Activated CD8-positive, alpha-beta memory T cell treated with anti-CD3 and anti-CD28 coated beads for 36 hours (primary cell): ENCODE measurements at regions not wholly inside any gene's neighbourhood (a gene's known extent, or its start where the extent isn't known, plus 50 kb on each side); places are given as distances from the start of the nearest gene placed in this dataset.

Experiments used
- CTCF ChIA-PET: fragments of 350-600 bp; sonication (Branson Sonifier 250); formaldehyde crosslinking; loops from one replicate; lab custom pipeline; 2021; ENCODE audit warnings: antibody characterized with exemption; lab: Charles Lee
- POLR2A ChIA-PET: fragments of 350-600 bp; sonication (Branson Sonifier 250); formaldehyde crosslinking; loops from one replicate; lab custom pipeline; 2021; ENCODE audit warnings: antibody characterized with exemption; lab: Charles Lee

DNA sequence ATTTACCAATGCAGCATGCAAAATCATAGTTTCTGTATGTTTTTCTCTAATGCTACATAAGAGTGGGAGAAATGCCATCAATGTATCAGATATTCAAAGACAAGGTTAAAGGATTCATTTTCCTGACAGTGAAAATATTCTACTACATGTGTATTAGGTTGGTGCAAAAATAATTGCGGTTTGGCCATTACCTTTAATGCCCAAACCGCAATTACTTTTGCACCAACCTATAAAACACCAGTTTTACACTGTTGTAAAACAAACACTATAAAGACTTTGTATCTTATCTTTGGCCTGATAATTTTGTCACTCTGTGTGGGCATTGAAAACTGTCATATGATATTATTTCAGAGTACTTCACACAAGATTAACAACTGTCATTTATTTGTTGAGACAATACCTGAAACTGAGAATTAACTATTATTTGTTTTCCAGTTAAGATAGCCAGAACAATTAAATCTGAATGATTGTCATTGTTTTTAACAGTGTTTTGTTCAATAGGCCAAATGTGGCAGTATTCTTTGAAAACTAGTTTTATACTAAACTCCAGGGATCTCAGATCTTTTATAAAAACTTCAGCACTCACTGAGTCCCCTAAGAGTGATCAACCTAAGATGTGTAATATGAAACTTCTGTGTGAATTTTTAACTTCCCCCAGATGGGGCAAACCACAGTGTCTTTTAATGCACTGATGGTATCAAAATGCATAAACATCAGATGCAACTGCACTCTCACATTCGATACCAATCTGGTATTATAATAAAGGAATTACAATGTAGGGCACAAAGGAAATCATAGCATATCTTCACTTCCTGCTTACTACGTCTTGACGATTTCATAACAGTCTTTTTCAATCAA is 53.8 kb upstream of the FBN2 start:
- CTCF ChIA-PET, result no interaction called here
- POLR2A ChIA-PET, result no interaction called here

- POLR2A ChIA-PET, result no interaction called here
These were observed 58.0 kb upstream of the FBN2 start for GRCh38 chr5:128596071-128596470.

GRCh38 chr5:128597156-128597555 is 59.1 kb upstream of the FBN2 start:
- ChIA-PET CTCF (no interaction called here), POLR2A (no interaction called here)

More at GRCh38 chr5:128596071-128596470, 58.0 kb upstream of the FBN2 start:
- CTCF ChIA-PET, result no interaction called here

GRCh38 chr5:128613128-128613527 is 75.1 kb upstream of the FBN2 start:
- CTCF ChIA-PET, result no interaction called here
- POLR2A ChIA-PET, result no interaction called here

DNA sequence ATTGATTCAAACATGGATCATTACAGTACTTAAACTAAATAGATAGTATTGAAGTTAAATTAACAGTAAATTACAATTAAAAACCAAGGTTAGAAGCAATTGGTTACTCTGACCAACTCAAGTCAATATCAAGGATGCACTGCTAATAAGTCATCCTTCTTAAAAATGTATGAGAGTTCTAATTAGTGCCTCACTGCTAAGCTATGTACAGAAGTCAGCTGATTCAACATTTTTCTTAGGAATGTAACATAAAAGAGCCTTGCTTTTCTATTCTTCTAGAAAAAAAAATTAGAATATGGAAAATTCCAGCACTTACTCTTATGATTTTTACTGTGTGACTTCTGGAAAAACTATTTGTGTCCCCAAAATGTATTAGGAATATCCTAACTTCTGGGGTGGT is 75.7 kb upstream of the FBN2 start:
- ChIA-PET CTCF (no interaction called here), POLR2A (no interaction called here)

DNA sequence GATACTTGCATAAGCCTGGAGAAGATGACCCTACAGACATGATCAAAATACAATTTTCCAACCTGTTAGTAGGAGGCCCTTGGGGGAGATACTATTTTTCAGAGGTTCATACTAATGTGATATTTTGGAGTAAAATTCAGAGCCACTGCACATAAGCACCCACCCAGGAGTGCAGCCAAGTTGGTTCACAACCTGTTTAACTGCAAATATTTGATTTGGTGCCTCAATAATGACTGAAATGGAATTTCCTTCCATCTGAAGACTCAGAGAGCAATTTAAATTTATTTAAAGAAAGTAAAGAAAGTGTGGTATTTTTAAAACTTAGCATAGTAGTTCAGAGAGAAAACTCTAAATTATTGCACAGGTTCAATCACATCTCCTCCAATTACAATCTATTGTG is 77.5 kb upstream of the FBN2 start:
- POLR2A ChIA-PET, result no interaction called here
- CTCF ChIA-PET, result no interaction called here

- POLR2A ChIA-PET, result no interaction called here
- CTCF ChIA-PET, result no interaction called here
These were observed 88.6 kb upstream of the FBN2 start for GRCh38 chr5:128626536-128627090.

DNA sequence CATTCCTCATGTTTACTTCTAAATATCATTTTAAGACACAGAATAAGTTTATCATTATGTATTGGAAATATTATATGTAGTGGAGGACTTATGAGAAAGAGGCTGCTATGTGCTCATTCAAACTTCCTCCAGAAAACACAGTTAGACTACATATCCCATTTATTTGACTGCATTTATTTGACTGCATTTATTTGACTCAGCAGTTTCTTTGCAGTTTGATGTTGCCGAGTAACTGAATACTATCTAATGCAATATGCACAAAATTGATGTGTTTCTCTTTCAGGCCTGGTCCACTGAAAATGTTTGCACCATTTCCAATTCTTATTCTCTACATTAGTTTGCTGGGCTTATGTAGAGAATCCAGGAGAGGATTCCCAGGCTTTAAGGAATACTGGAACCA is 89.9 kb upstream of the FBN2 start:
- POLR2A ChIA-PET, result no interaction called here

GRCh38 chr5:128629157-128629556 is 91.1 kb upstream of the FBN2 start:
- ChIA-PET CTCF (no interaction called here), POLR2A (no interaction called here)

More for the DNA sequence above, 89.9 kb upstream of the FBN2 start:
- CTCF ChIA-PET, result no interaction called here

GRCh38 chr5:128630121-128630520 is 92.1 kb upstream of the FBN2 start:
- ChIA-PET POLR2A (no interaction called here), CTCF (no interaction called here)

- POLR2A ChIA-PET, result no interaction called here
- CTCF ChIA-PET, result no interaction called here
These were observed 93.7 kb upstream of the FBN2 start for GRCh38 chr5:128631771-128632170.

DNA sequence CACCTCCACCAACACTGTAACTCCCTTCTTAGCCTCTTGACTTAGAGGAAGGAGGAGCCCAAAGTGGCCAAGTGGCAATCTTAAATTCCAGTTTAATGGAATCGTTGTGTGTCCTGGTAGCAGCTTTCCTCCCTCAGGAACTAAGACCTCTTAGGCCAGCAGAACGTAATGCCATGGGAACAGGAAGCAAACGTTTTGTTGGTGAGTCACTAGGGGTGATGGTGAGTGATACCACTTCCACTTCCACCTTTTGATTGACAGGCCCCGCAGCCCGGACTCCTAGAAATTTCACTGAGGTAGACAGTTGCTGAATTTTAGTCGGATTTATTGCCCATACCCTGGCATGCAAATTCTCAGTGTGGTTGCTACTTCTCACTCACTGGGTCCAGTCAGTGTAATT is 94.2 kb upstream of the FBN2 start:
- CTCF ChIA-PET, result no interaction called here

DNA sequence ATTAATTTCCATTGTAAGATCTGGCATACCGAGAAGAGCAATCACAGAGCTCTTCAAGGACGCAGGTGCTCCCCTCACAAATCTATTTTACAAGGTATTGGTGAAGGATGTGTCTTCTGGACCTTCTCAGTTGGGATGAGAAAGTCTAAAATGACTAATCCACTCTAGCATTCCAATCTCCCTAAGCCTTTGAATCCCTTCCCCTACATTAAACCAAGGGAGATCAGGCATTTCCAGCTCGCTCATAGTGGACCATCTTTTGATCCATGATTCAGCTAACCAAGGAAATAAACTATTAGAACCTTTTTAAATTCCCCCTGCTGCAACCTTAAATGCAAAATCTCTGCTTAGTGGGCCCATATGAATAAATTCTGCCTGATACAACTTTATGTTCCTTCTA is 95.9 kb upstream of the FBN2 start:
- ChIA-PET POLR2A (no interaction called here), CTCF (no interaction called here)

More for the DNA sequence above, 94.2 kb upstream of the FBN2 start:
- POLR2A ChIA-PET, result no interaction called here

DNA sequence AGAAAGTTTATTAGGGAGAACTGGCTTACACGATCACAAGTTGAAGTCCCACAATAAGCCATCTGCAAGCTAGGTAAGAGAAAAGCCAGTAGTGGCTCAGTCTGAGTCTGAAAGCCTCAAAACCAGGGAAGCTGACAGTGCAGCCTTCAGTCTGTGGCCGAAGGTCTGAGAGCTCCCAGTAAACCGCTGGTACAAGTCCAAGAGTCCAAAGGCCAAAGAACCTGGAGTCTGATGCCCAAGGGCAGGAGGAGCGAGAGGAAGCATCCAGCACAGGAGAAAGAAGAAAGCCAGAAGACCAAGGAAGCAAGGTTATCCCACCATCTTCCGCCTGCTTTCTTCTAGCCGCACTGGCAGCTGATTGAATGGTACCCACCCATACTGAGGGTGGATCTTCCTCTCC is 97.3 kb upstream of the FBN2 start:
- ChIA-PET CTCF (no interaction called here), POLR2A (no interaction called here)

GRCh38 chr5:128636361-128636760 is 98.3 kb upstream of the FBN2 start:
- POLR2A ChIA-PET, result no interaction called here
- CTCF ChIA-PET, result no interaction called here

DNA sequence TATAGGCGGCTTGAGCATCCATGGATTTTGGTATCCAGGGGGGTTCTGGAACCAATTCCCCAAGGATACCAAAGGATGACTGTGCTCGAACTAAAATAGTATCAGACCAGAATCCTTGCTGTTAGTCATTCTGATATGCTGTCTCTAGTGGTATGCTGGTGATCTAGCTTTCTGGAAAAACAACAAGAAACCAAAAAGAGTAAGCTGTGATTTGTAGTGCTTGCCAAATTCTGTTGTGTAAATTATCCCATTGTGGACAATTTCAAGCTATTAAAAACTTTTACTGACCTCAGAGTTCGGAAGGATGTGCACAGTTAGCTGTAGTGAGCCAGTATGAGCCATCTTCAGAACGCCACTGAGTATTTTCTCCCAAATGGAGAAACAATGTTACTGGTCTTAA is 99.0 kb upstream of the FBN2 start:
- CTCF ChIA-PET, result no interaction called here
- POLR2A ChIA-PET, result no interaction called here

GRCh38 chr5:128641861-128642260 is 103.8 kb upstream of the FBN2 start:
- CTCF ChIA-PET, result no interaction called here
- POLR2A ChIA-PET, result no interaction called here

- ChIA-PET CTCF (no interaction called here), POLR2A (no interaction called here)
These were observed 106.8 kb upstream of the FBN2 start for GRCh38 chr5:128644863-128645262.

GRCh38 chr5:128645581-128645980 is 107.5 kb upstream of the FBN2 start:
- POLR2A ChIA-PET, result no interaction called here
- CTCF ChIA-PET, result no interaction called here

- ChIA-PET POLR2A (no interaction called here), CTCF (no interaction called here)
These were observed 108.1 kb upstream of the FBN2 start for GRCh38 chr5:128646176-128646575.

DNA sequence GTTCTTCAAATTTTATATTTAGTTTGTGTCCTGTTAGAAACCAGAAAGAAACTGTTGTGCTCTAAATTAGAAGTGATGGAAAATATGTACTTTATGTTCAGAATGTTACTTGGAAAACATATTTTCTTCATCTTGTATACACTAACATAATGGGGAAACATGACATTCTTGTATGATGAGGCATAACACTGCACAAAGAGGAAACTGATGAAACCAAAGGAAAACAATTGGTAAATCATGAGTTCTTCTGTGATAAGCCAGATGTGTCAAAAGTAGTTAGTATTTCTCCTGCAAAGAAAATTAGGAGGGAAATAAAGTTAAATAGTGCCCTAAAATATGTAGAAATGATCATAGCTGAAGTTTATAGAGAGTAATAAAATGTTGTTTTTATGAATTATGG is 111.1 kb upstream of the FBN2 start:
- ChIA-PET CTCF (no interaction called here), POLR2A (no interaction called here)
